ENCODE measurements at regions not wholly inside any gene's neighbourhood (a gene's known extent, or its start where the extent isn't known, plus 50 kb on each side); places are given as distances from the start of the nearest gene placed in this dataset.

DNA sequence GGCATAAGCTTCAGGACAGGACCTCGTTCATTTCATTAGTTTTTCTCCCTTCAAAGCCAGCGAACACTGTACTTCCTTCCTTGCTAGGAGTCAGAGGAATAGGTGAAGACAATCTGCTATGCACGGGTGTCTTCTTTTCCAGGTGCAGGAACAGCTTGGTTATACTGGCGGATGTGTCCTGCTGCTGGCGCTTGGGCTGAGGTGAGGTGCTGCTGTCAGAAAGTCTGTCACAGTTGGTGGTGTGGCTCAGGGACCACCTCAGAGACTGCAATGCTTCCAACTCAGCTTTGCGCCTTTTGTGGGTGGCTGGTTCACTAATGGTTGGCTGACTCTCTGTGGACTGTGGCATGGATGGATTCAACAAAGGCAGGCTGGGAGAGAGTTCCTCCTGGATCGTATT lies 58.3 kb upstream of the UBN2 start:
- H3K9me3 ChIP-seq = no peaks in the 10 kb centered on the region
- H3K36me3 ChIP-seq (ENCODE audit: control insufficient read depth, insufficient read depth, low read length) = no peaks in the 10 kb centered on the region
- no peak overlapping the region for H3K4me3 ChIP-seq (ENCODE audit: low read depth, low read length)
- TF ChIP-seq, protein P1, sequence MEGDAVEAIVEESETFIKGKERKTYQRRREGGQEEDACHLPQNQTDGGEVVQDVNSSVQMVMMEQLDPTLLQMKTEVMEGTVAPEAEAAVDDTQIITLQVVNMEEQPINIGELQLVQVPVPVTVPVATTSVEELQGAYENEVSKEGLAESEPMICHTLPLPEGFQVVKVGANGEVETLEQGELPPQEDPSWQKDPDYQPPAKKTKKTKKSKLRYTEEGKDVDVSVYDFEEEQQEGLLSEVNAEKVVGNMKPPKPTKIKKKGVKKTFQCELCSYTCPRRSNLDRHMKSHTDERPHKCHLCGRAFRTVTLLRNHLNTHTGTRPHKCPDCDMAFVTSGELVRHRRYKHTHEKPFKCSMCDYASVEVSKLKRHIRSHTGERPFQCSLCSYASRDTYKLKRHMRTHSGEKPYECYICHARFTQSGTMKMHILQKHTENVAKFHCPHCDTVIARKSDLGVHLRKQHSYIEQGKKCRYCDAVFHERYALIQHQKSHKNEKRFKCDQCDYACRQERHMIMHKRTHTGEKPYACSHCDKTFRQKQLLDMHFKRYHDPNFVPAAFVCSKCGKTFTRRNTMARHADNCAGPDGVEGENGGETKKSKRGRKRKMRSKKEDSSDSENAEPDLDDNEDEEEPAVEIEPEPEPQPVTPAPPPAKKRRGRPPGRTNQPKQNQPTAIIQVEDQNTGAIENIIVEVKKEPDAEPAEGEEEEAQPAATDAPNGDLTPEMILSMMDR (IDR thresholded peaks at IDR 0.05; ENCODE audit: insufficient read depth in 1 of 2, low read depth in 1 of 2, low read length in 1 of 2, severe bottlenecking in 1 of 2, unreplicated experiment in 1 of 2) = no peak
- Mint-ChIP-seq H3K27me3 (ENCODE audit: insufficient read depth, unreplicated experiment) (no peaks in the 10 kb centered on the region), H3K9me3 (ENCODE audit: unreplicated experiment) (no peaks in the 10 kb centered on the region), H3K36me3 (ENCODE audit: insufficient read depth, unreplicated experiment) (no peaks in the 10 kb centered on the region), H3K4me1 (ENCODE audit: low read depth, unreplicated experiment) (no peaks in the 10 kb centered on the region), H3K27ac (ENCODE audit: unreplicated experiment) (no peak overlapping the region), H3K4me3 (ENCODE audit: unreplicated experiment) (no peak overlapping the region)
- H3K27me3 ChIP-seq (replicated peaks; ENCODE audit: control insufficient read depth, insufficient read depth, low read length) = no peaks in the 10 kb centered on the region
- ChIA-PET POLR2A (no interaction called here), CTCF (no interaction called here)
- BruUV-seq (replicated peaks) = no TSS peak
- DNase-seq = no peak
- no peaks in the 10 kb centered on the region for H3K4me1 ChIP-seq
- intact Hi-C loops (cut with micrococcal nuclease; ENCODE audit: unreplicated experiment) = no loop called here

- no peaks in the 10 kb centered on the region for H3K9me3 Mint-ChIP-seq (ENCODE audit: unreplicated experiment)
- H3K4me1 Mint-ChIP-seq (ENCODE audit: low read depth, unreplicated experiment) = no peaks in the 10 kb centered on the region
- no peaks in the 10 kb centered on the region for H3K36me3 Mint-ChIP-seq (ENCODE audit: insufficient read depth, unreplicated experiment)
- H3K4me3 Mint-ChIP-seq (ENCODE audit: unreplicated experiment) = no peak overlapping the region
- intact Hi-C loops (cut with micrococcal nuclease; ENCODE audit: unreplicated experiment) = no loop called here
- no peaks in the 10 kb centered on the region for H3K27me3 Mint-ChIP-seq (ENCODE audit: insufficient read depth, unreplicated experiment)
- H3K36me3 ChIP-seq (ENCODE audit: control insufficient read depth, insufficient read depth, low read length) = no peaks in the 10 kb centered on the region
- BruUV-seq (replicated peaks) = no TSS peak
- CTCF ChIA-PET = no interaction called here
- no peak for DNase-seq
- H3K9me3 ChIP-seq = no peaks in the 10 kb centered on the region
- H3K4me1 ChIP-seq = no peaks in the 10 kb centered on the region
- no peak overlapping the region for H3K4me3 ChIP-seq (ENCODE audit: low read depth, low read length)
- no peak overlapping the region for H3K27ac Mint-ChIP-seq (ENCODE audit: unreplicated experiment)
- POLR2A ChIA-PET = no interaction called here
- TF ChIP-seq, protein P1 (IDR thresholded peaks at IDR 0.05; ENCODE audit: insufficient read depth in 1 of 2, low read depth in 1 of 2, low read length in 1 of 2, severe bottlenecking in 1 of 2, unreplicated experiment in 1 of 2) = no peak
- no peaks in the 10 kb centered on the region for H3K27me3 ChIP-seq (replicated peaks; ENCODE audit: control insufficient read depth, insufficient read depth, low read length)
Observed at GRCh38 chr7:139177696-139178095, 53.3 kb upstream of the UBN2 start.

DNA sequence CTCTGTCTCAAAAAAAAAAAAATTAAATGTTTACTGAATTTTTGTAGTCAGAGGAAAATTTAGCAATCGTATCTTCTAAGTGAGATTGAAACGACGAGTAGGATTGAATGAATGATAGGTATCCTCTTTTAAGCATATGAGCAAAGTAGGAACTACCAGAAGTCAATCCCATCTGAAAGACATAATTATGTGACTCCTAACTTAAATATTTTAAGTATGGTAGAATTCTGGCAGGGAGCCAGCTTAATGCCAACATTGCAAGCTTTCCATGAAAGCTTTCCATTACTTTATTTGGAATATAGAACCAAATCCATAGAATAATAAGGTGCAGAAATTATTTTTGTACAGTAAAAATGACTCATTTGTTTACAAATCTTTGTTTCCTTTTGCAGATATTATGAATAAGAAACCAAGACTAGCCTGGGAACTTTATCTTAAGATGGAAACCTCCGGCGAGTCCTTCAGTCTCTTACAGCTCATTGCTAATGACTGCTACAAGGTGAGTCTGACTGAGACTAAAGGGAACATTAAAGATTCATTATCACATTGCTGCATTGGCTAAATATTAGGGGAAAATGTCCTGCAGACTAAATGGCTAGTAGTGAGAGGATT lies 50.2 kb upstream of the UBN2 start:
- no peak for DNase-seq
- intact Hi-C loops (cut with micrococcal nuclease; ENCODE audit: unreplicated experiment) = no loop called here
- H3K9me3 ChIP-seq = no peaks in the 10 kb centered on the region
- Mint-ChIP-seq H3K4me1 (ENCODE audit: low read depth, unreplicated experiment) (no peaks in the 10 kb centered on the region), H3K36me3 (ENCODE audit: insufficient read depth, unreplicated experiment) (no peaks in the 10 kb centered on the region), H3K9me3 (ENCODE audit: unreplicated experiment) (no peaks in the 10 kb centered on the region), H3K27me3 (ENCODE audit: insufficient read depth, unreplicated experiment) (no peaks in the 10 kb centered on the region), H3K4me3 (ENCODE audit: unreplicated experiment) (no peak overlapping the region), H3K27ac (ENCODE audit: unreplicated experiment) (no peak overlapping the region)
- no TSS peak for BruUV-seq (replicated peaks)
- ChIA-PET CTCF (no interaction called here), POLR2A (interaction anchor here (0.5 kb wide), 1 partner anchor 32 kb away, joined by 11 read pairs; no protein-coding TSS in a partner anchor)
- no peaks in the 10 kb centered on the region for H3K36me3 ChIP-seq (ENCODE audit: control insufficient read depth, insufficient read depth, low read length)
- no peaks in the 10 kb centered on the region for H3K27me3 ChIP-seq (replicated peaks; ENCODE audit: control insufficient read depth, insufficient read depth, low read length)
- no peaks in the 10 kb centered on the region for H3K4me1 ChIP-seq
- no peak overlapping the region for H3K4me3 ChIP-seq (ENCODE audit: low read depth, low read length)
- TF ChIP-seq, protein P1 (IDR thresholded peaks at IDR 0.05; ENCODE audit: insufficient read depth in 1 of 2, low read depth in 1 of 2, low read length in 1 of 2, severe bottlenecking in 1 of 2, unreplicated experiment in 1 of 2) = no peak

Measured in Caco-2 (cell line).